A549 (cell line): ENCODE measurements at regions not wholly inside any gene's neighbourhood (a gene's known extent, or its start where the extent isn't known, plus 50 kb on each side); places are given as distances from the start of the nearest gene placed in this dataset.

Source experiments
- ATAC-seq, 2 experiments: fragments of 200-7000 bp in 1 of 2; fragments of >200 bp in 1 of 2; cut with Nextera tagmentation in 1 of 2; cut with Tn5 transposase in 1 of 2; 3 replicates each; pipeline versions ENCODE4 v1.8.0 to v1.9.1; 2018 to 2020; ENCODE audit warnings: mild to moderate bottlenecking in 1 of 2, moderate library complexity in 1 of 2
- CTCF ChIA-PET: fragments of 300-600 bp; sonication (Branson Sonifier 250); formaldehyde crosslinking; extraction: SDS; loops from one replicate; lab custom pipeline; 2021; ENCODE audit warnings: antibody characterized with exemption, inconsistent platforms; lab: Yijun Ruan, JAX
- POLR2A ChIA-PET: fragments of 350-600 bp; formaldehyde crosslinking; extraction: SDS; loops from one replicate; lab custom pipeline; 2021; ENCODE audit warnings: antibody characterized with exemption, inconsistent platforms; lab: Yijun Ruan, JAX
- DNase-seq, 2 experiments: peaks; one replicate each; pipeline versions ENCODE4 v3.0.0 to v3.0.0-alpha.2; 2011 to 2016; ENCODE audit warnings: low read depth in 1 of 2, low spot score in 1 of 2
- FAIRE-seq: peaks from 2 replicates; lab custom pipeline; 2011; peaks lifted over from hg19 to GRCh38; lab: Jason Lieb, UNC
- H3K27ac ChIP-seq, 2 experiments: fragments of >200 bp; sonication (Bioruptor Twin); formaldehyde crosslinking; 3 replicates each; pipeline ENCODE4 v1.5.1; 2016 to 2017
- H3K4me1 ChIP-seq: fragments of >200 bp; sonication (Bioruptor Twin); formaldehyde crosslinking; 3 replicates; pipeline ENCODE4 v1.6.1; 2016
- H3K4me2 ChIP-seq: fragments of >200 bp; sonication (Bioruptor Twin); formaldehyde crosslinking; 3 replicates; pipeline ENCODE4 v1.6.1; 2016
- H3K4me3 ChIP-seq: fragments of >200 bp; sonication (Bioruptor Twin); formaldehyde crosslinking; 3 replicates; pipeline ENCODE4 v1.5.1; 2016
- H3K9me3 ChIP-seq: fragments of >200 bp; sonication (Bioruptor Twin); formaldehyde crosslinking; 3 replicates; pipeline ENCODE4 v1.6.1; 2016
- CBX8 ChIP-seq: fragments of 200-600 bp; sonication (generic); IDR thresholded peaks from 2 replicates; pipeline ENCODE4 v1.6.1; 2016
- CHD2 ChIP-seq: fragments of 150-350 bp; IDR thresholded peaks from 2 replicates; pipeline ENCODE4 v1.6.1; 2014; ENCODE audit warnings: low read length; ENCODE audit not compliant: partially characterized antibody
- EHF ChIP-seq: fragments of 250-450 bp; sonication (Bioruptor Pico); IDR thresholded peaks from 2 replicates; pipeline ENCODE4 v1.5.0; 2020; ENCODE audit warnings: mild to moderate bottlenecking
- EHMT2 ChIP-seq: fragments of 200-600 bp; sonication (generic); IDR thresholded peaks from 2 replicates; pipeline ENCODE4 v1.6.1; 2016; ENCODE audit warnings: antibody characterized with exemption, low read depth, mild to moderate bottlenecking, moderate library complexity
- ESRRA ChIP-seq: fragments of 150-350 bp; IDR thresholded peaks from 2 replicates; pipeline ENCODE4 v1.6.1; 2014; ENCODE audit warnings: mild to moderate bottlenecking, low read length, borderline replicate concordance
- FOSB ChIP-seq: fragments of 250-450 bp; sonication (Bioruptor Pico); IDR thresholded peaks from 2 replicates; pipeline ENCODE4 v1.5.0; 2020; ENCODE audit warnings: mild to moderate bottlenecking, moderate library complexity
- FOXS1 ChIP-seq: fragments of 250-450 bp; sonication (Bioruptor Pico); IDR thresholded peaks from 2 replicates; pipeline ENCODE4 v1.5.0; 2020; ENCODE audit warnings: mild to moderate bottlenecking, moderate library complexity
- KDM1A ChIP-seq: fragments of 200-600 bp; sonication (generic); IDR thresholded peaks from 2 replicates; pipeline ENCODE4 v1.6.1; 2016; ENCODE audit warnings: low read depth, mild to moderate bottlenecking
- KDM5A ChIP-seq: fragments of 200-600 bp; sonication (generic); IDR thresholded peaks from 2 replicates; pipeline ENCODE4 v1.6.1; 2016; ENCODE audit warnings: antibody characterized with exemption, mild to moderate bottlenecking
- NFE2L2 ChIP-seq: fragments of 150-350 bp; conservative IDR thresholded peaks from 2 replicates; pipeline ENCODE4 v1.6.1; 2014; ENCODE audit warnings: low read length
- POLR2A ChIP-seq: IDR thresholded peaks from 2 replicates; pipeline ENCODE4 v1.6.1; 2012; ENCODE audit warnings: mild to moderate bottlenecking, low read length
- SMC3 ChIP-seq: fragments of >200 bp; sonication (Bioruptor Twin); formaldehyde crosslinking; IDR thresholded peaks from 3 replicates; pipeline ENCODE4 v1.6.1; 2018; ENCODE audit warnings: inconsistent platforms
- ZC3H11A ChIP-seq: fragments of 450-650 bp; IDR thresholded peaks from 2 replicates; pipeline ENCODE4 v1.6.1; 2014; ENCODE audit warnings: antibody characterized with exemption, mild to moderate bottlenecking
- ZNF302 ChIP-seq: fragments of 250-450 bp; sonication (Bioruptor Pico); IDR thresholded peaks from 2 replicates; pipeline ENCODE4 v1.9.0; 2021; ENCODE audit warnings: inconsistent platforms, mild to moderate bottlenecking, moderate library complexity
- ZSCAN20 ChIP-seq: fragments of 250-450 bp; sonication (Bioruptor Pico); IDR thresholded peaks from 2 replicates; pipeline ENCODE4 v1.8.0; 2022; ENCODE audit warnings: mild to moderate bottlenecking, moderate library complexity
- WGBS: methylation state at CpG from one replicate; pipeline ENCODE4 v1.1.6; 2017; ENCODE audit errors: missing lambda C conversion rate; 5-methylcytosine and 5-hydroxymethylcytosine counted together
- TF ChIP-seq, protein P1 (sequence below): fragments of 250-450 bp; sonication (Bioruptor Pico); IDR thresholded peaks from 2 replicates; pipeline ENCODE4 v1.5.0; 2020; ENCODE audit warnings: low read depth, mild to moderate bottlenecking, moderate library complexity
- TF ChIP-seq, protein P2 (sequence below): fragments of >200 bp; sonication (Bioruptor Twin); formaldehyde crosslinking; IDR thresholded peaks from 2 replicates; pipeline ENCODE4 v1.6.1; 2016
- TF ChIP-seq, protein P3 (sequence below): fragments of 250-450 bp; sonication (Bioruptor Pico); IDR thresholded peaks from 2 replicates; pipeline ENCODE4 v1.5.0; 2021; ENCODE audit warnings: mild to moderate bottlenecking, moderate library complexity, borderline replicate concordance
- TF ChIP-seq, protein P4 (sequence below): fragments of 450-650 bp; IDR thresholded peaks from 2 replicates; pipeline ENCODE4 v1.6.1; 2014; ENCODE audit warnings: antibody characterized with exemption

DNA sequence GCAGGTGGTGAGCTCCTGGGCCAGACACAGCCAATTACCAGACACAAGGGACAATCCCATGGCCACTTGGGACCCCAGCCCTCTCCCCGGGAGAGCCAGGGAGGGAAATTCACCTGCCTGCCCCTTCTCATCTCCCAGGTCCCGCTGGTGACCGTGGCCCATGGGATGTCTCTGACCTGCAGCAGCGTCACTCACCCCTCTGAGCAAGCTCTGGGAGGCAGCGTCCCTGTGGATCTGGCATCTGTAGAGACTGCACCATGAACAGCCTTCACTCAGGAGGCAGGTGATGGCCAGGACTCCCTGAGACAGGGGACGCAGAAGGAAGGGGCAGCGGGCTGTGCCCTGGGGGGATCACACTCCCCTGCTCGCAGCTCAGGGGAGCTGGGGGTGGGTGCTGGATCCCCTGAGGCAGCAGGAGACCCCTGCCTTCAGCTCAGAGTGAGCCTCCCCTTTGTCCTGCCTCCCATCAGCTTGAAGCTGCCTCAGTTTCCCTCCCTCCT, 90.8 kb downstream of the FOXL3 start:
- ATAC-seq (no peak), FAIRE-seq (no peak), DNase-seq (no peak)
- Histone ChIP-seq H3K4me2 (no peak overlapping the region), H3K27ac (no peak overlapping the region), H3K4me1 (no peaks in the 10 kb centered on the region), H3K9me3 (peaks cover 18% of the 10 kb centered on the region), H3K4me3 (no peak overlapping the region)
- ChIA-PET POLR2A (interaction anchor here (0.6 kb wide), 1 partner anchor 198 kb away, joined by 3 read pairs; no protein-coding TSS in a partner anchor), CTCF (interaction anchor here (1.0 to 1.7 kb wide), 2 partner anchors 48 to 59 kb away, joined by 3 to 7 read pairs; no protein-coding TSS in a partner anchor)
- 36% methylated on average over 4 of the region's 8 CpGs for WGBS
- TF ChIP-seq CBX8 (no peak), SMC3 (no peak), ESRRA (no peak), FOXS1 (CRISPR knock-in tag) (no peak), CHD2 (no peak), ZNF302 (CRISPR knock-in tag) (no peak), EHF (no peak)
- TF ChIP-seq, protein P1, sequence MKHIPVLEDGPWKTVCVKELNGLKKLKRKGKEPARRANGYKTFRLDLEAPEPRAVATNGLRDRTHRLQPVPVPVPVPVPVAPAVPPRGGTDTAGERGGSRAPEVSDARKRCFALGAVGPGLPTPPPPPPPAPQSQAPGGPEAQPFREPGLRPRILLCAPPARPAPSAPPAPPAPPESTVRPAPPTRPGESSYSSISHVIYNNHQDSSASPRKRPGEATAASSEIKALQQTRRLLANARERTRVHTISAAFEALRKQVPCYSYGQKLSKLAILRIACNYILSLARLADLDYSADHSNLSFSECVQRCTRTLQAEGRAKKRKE (CRISPR knock-in tag) = no peak
- TF ChIP-seq, protein P2, sequence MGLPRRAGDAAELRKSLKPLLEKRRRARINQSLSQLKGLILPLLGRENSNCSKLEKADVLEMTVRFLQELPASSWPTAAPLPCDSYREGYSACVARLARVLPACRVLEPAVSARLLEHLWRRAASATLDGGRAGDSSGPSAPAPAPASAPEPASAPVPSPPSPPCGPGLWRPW = no peak
- TF ChIP-seq, all 56 proteins: peak for 0

DNA sequence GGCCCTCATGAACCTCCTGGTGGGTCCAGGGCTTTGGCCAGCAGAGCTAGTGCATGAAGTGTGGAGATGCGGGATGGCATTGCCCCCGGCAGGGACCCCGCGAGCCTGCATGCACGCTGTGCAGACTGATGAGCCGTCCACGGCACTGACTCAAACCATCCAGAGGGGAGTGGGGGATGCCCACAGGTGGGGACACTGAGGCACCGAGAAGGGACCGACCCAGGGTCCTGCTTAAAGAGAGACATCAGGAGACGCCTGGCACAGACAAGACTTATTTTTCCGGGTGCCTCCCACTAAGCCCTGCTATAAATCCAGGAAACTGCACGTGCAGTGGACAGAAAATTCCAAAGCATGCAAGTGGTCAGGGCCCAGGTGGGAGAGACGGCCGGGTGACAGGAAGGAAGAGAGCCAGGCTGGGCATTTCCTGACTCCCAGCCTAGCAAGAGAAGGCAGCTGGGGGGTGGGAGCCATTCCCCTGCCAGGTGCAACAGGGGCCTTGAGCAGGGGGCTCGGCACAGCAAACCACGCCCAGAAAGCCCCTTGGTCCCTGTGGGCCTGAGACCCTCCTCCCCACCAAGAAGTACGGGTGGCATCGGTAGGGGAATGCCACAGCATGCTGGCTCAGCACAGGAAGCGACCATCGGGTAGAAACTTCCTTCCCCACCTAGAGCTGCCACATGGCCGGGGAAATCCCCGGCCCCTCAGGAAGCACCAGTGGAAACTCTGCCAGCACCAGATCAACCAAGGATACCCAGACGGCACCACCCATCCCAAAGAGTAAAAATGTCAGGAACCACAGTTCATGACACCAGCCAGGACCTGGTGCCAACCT, 91.5 kb downstream of the FOXL3 start:
- TF ChIP-seq SMC3 (no peak), EHMT2 (no peak), EHF (no peak), POLR2A (no peak), KDM5A (no peak), FOXS1 (CRISPR knock-in tag) (no peak), FOSB (no peak), KDM1A (no peak), ZC3H11A (no peak), ESRRA (no peak), NFE2L2 (no peak), CBX8 (no peak), CHD2 (no peak), ZSCAN20 (CRISPR knock-in tag) (no peak)
- TF ChIP-seq, protein P2 = no peak
- TF ChIP-seq, protein P3, sequence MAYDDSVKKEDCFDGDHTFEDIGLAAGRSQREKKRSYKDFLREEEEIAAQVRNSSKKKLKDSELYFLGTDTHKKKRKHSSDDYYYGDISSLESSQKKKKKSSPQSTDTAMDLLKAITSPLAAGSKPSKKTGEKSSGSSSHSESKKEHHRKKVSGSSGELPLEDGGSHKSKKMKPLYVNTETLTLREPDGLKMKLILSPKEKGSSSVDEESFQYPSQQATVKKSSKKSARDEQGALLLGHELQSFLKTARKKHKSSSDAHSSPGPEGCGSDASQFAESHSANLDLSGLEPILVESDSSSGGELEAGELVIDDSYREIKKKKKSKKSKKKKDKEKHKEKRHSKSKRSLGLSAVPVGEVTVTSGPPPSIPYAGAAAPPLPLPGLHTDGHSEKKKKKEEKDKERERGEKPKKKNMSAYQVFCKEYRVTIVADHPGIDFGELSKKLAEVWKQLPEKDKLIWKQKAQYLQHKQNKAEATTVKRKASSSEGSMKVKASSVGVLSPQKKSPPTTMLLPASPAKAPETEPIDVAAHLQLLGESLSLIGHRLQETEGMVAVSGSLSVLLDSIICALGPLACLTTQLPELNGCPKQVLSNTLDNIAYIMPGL (CRISPR knock-in tag) = no peak
- TF ChIP-seq, protein P4, sequence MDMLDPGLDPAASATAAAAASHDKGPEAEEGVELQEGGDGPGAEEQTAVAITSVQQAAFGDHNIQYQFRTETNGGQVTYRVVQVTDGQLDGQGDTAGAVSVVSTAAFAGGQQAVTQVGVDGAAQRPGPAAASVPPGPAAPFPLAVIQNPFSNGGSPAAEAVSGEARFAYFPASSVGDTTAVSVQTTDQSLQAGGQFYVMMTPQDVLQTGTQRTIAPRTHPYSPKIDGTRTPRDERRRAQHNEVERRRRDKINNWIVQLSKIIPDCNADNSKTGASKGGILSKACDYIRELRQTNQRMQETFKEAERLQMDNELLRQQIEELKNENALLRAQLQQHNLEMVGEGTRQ = no peak
- Histone ChIP-seq H3K4me1 (no peaks in the 10 kb centered on the region), H3K4me3 (no peak overlapping the region), H3K27ac (no peak overlapping the region), H3K9me3 (peaks cover 18% of the 10 kb centered on the region), H3K4me2 (no peak overlapping the region)
- CTCF ChIA-PET = interaction anchor here (1.0 to 1.7 kb wide), 2 partner anchors 48 to 60 kb away, joined by 3 to 7 read pairs; no protein-coding TSS in a partner anchor
- FAIRE-seq (no peak), DNase-seq (no peak), ATAC-seq (no peak)
- POLR2A ChIA-PET = interaction anchor here (0.6 kb wide), 1 partner anchor 197 kb away, joined by 3 read pairs; no protein-coding TSS in a partner anchor
- WGBS = 71% methylated on average over 21 of the region's 23 CpGs
